WTC11 (cell line): ENCODE measurements at regions not wholly inside any gene's neighbourhood (a gene's known extent, or its start where the extent isn't known, plus 50 kb on each side); places are given as distances from the start of the nearest gene placed in this dataset.

Experiments used
- NR1H2 ChIP-seq: sonication (generic); formaldehyde crosslinking; IDR thresholded peaks from 2 replicates; pipeline ENCODE4 v1.9.0; 2021; ENCODE audit warnings: mild to moderate bottlenecking, moderate library complexity, missing genetic modification reagents
- PRDM15 ChIP-seq: sonication (generic); formaldehyde crosslinking; IDR thresholded peaks from 2 replicates; pipeline ENCODE4 v1.8.0; 2022; ENCODE audit warnings: missing genetic modification reagents
- SMAD3 ChIP-seq: sonication (generic); formaldehyde crosslinking; IDR thresholded peaks from 2 replicates; pipeline ENCODE4 v1.8.0; 2022; ENCODE audit warnings: missing genetic modification reagents, mild to moderate bottlenecking, borderline replicate concordance
- TP53 ChIP-seq: sonication (generic); formaldehyde crosslinking; IDR thresholded peaks from 2 replicates; pipeline ENCODE4 v1.8.1; 2023; ENCODE audit warnings: mild to moderate bottlenecking, missing genetic modification reagents
- TF ChIP-seq, protein P1 (sequence below): sonication (generic); formaldehyde crosslinking; conservative IDR thresholded peaks from 2 replicates; pipeline ENCODE4 v1.8.1; 2022; ENCODE audit warnings: mild to moderate bottlenecking, missing genetic modification reagents

GRCh38 chr2:146252119-146252518 is 1592.7 kb upstream of the ACVR2A start:
- TF ChIP-seq PRDM15 (CRISPR knock-in tag) (no peak), NR1H2 (CRISPR knock-in tag) (no peak), TP53 (CRISPR knock-in tag) (no peak), SMAD3 (CRISPR knock-in tag) (no peak)
- TF ChIP-seq, protein P1, sequence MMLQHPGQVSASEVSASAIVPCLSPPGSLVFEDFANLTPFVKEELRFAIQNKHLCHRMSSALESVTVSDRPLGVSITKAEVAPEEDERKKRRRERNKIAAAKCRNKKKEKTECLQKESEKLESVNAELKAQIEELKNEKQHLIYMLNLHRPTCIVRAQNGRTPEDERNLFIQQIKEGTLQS: no peak
